ENCODE measurements at regions not wholly inside any gene's neighbourhood (a gene's known extent, or its start where the extent isn't known, plus 50 kb on each side); places are given as distances from the start of the nearest gene placed in this dataset.

- 91% methylated on average over 1 of the region's 1 CpG for WGBS (ENCODE audit: low lambda C conversion rate, missing lambda C conversion rate)
- Histone ChIP-seq H3K27me3 (no peaks in the 10 kb centered on the region), H3K9me3 (ENCODE audit: low read depth) (no peaks in the 10 kb centered on the region)
Observed at GRCh38 chr3:53401154-53401553, 53.8 kb upstream of the DCP1A start.

DNA sequence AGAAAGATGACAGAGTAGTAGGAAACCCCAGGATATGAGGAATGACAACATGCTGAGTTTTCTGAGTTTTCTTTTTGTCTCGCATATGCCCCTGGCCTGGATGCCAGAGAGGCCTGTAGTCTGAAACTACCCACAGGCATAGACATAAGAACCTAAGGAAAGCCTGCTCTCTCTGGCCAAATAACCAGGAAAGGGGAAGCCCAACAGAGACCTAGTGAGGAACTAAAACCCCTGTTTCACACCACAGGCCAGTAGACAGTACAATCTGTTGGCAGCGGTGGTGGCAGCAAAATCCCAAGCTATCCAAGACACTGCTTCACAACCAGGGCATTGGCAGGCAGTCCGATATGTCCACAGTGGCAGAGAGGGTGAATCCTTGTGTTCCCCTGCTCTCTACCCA lies 55.0 kb upstream of the DCP1A start:
- H3K27ac ChIP-seq, result no peak overlapping the region
- H3K4me3 ChIP-seq, result no peak overlapping the region
- no peaks in the 10 kb centered on the region for H3K27me3 ChIP-seq
- H3K9me3 ChIP-seq (ENCODE audit: low read depth), result no peaks in the 10 kb centered on the region
- H3K36me3 ChIP-seq (replicated peaks; ENCODE audit: insufficient read depth, low read depth), result no peaks in the 10 kb centered on the region
- H2AFZ ChIP-seq, result no peak overlapping the region
- H3K4me2 ChIP-seq, result no peak overlapping the region
- no peaks in the 10 kb centered on the region for H3K79me2 ChIP-seq
- H3K9me2 ChIP-seq (replicated peaks; ENCODE audit: insufficient read depth), result no peaks in the 10 kb centered on the region
- WGBS (ENCODE audit: low lambda C conversion rate, missing lambda C conversion rate), result 96% methylated on average over 3 of the region's 3 CpGs
- TF ChIP-seq, protein P1, sequence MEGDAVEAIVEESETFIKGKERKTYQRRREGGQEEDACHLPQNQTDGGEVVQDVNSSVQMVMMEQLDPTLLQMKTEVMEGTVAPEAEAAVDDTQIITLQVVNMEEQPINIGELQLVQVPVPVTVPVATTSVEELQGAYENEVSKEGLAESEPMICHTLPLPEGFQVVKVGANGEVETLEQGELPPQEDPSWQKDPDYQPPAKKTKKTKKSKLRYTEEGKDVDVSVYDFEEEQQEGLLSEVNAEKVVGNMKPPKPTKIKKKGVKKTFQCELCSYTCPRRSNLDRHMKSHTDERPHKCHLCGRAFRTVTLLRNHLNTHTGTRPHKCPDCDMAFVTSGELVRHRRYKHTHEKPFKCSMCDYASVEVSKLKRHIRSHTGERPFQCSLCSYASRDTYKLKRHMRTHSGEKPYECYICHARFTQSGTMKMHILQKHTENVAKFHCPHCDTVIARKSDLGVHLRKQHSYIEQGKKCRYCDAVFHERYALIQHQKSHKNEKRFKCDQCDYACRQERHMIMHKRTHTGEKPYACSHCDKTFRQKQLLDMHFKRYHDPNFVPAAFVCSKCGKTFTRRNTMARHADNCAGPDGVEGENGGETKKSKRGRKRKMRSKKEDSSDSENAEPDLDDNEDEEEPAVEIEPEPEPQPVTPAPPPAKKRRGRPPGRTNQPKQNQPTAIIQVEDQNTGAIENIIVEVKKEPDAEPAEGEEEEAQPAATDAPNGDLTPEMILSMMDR (IDR thresholded peaks at IDR 0.05; ENCODE audit: poor library complexity), result no peak
- no peak for TF ChIP-seq EZH2 (IDR thresholded peaks at IDR 0.05; ENCODE audit: borderline replicate concordance)
- TF ChIP-seq EZH2phosphoT487 (IDR thresholded peaks at IDR 0.05; ENCODE audit: low read depth, severe bottlenecking, unreplicated experiment), result no peak
- H4K20me1 ChIP-seq (ENCODE audit: insufficient read depth, poor library complexity, severe bottlenecking), result no peaks in the 10 kb centered on the region
- H3K4me1 ChIP-seq (ENCODE audit: insufficient read depth), result no peaks in the 10 kb centered on the region
- no peak for DNase-seq (ENCODE audit: low spot score)

More at GRCh38 chr3:53401154-53401553, 53.8 kb upstream of the DCP1A start:
- H3K4me2 ChIP-seq, result no peak overlapping the region
- no peak overlapping the region for H3K4me3 ChIP-seq
- no peaks in the 10 kb centered on the region for H3K79me2 ChIP-seq
- H3K4me1 ChIP-seq (ENCODE audit: insufficient read depth), result no peaks in the 10 kb centered on the region
- H3K36me3 ChIP-seq (replicated peaks; ENCODE audit: insufficient read depth, low read depth), result no peaks in the 10 kb centered on the region
- no peaks in the 10 kb centered on the region for H4K20me1 ChIP-seq (ENCODE audit: insufficient read depth, poor library complexity, severe bottlenecking)
- H2AFZ ChIP-seq, result no peak overlapping the region
- DNase-seq (ENCODE audit: low spot score), result no peak
- no peak for TF ChIP-seq EZH2 (IDR thresholded peaks at IDR 0.05; ENCODE audit: borderline replicate concordance)
- no peak for TF ChIP-seq EZH2phosphoT487 (IDR thresholded peaks at IDR 0.05; ENCODE audit: low read depth, severe bottlenecking, unreplicated experiment)
- TF ChIP-seq, protein P1 (IDR thresholded peaks at IDR 0.05; ENCODE audit: poor library complexity), result no peak
- H3K9me2 ChIP-seq (replicated peaks; ENCODE audit: insufficient read depth), result no peaks in the 10 kb centered on the region
- no peak overlapping the region for H3K27ac ChIP-seq

DNA sequence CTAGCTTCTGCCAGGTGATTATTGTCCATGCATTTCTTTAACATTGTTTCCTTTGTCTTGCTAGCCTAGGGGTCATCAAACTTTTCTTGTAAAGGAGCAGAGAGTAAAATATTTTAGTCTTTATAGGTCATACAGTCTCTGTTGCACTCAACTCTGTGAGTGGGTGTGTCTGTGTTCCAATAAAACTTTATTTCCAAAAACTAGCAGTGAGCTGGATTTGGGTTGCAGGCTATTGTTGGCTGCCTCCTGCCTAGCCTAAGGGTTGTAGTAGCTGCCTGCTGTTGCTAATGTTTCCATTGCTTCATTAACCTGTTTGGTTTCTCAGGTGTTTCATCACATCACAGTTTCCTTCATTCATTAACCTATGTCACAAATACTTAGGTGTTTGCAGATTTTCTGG lies 64.0 kb upstream of the DCP1A start:
- no peaks in the 10 kb centered on the region for H3K36me3 ChIP-seq (replicated peaks; ENCODE audit: insufficient read depth, low read depth)
- no peak for DNase-seq (ENCODE audit: low spot score)
- H3K4me2 ChIP-seq, result no peak overlapping the region
- no peaks in the 10 kb centered on the region for H3K27me3 ChIP-seq
- no peaks in the 10 kb centered on the region for H3K9me2 ChIP-seq (replicated peaks; ENCODE audit: insufficient read depth)
- H3K4me3 ChIP-seq, result no peak overlapping the region
- no peak overlapping the region for H3K27ac ChIP-seq
- H4K20me1 ChIP-seq (ENCODE audit: insufficient read depth, poor library complexity, severe bottlenecking), result no peaks in the 10 kb centered on the region
- H3K4me1 ChIP-seq (ENCODE audit: insufficient read depth), result no peaks in the 10 kb centered on the region
- no peak overlapping the region for H2AFZ ChIP-seq
- H3K9me3 ChIP-seq (ENCODE audit: low read depth), result peaks cover 6% of the 10 kb centered on the region
- TF ChIP-seq, protein P1 (IDR thresholded peaks at IDR 0.05; ENCODE audit: poor library complexity), result no peak
- TF ChIP-seq EZH2 (IDR thresholded peaks at IDR 0.05; ENCODE audit: borderline replicate concordance) (no peak), EZH2phosphoT487 (IDR thresholded peaks at IDR 0.05; ENCODE audit: low read depth, severe bottlenecking, unreplicated experiment) (no peak)
- no peaks in the 10 kb centered on the region for H3K79me2 ChIP-seq

- Histone ChIP-seq H3K4me1 (ENCODE audit: insufficient read depth) (no peaks in the 10 kb centered on the region), H3K4me3 (no peak overlapping the region), H3K9me2 (replicated peaks; ENCODE audit: insufficient read depth) (no peaks in the 10 kb centered on the region), H3K27me3 (no peaks in the 10 kb centered on the region), H3K79me2 (no peaks in the 10 kb centered on the region), H2AFZ (no peak overlapping the region), H3K4me2 (no peak overlapping the region), H3K36me3 (replicated peaks; ENCODE audit: insufficient read depth, low read depth) (no peaks in the 10 kb centered on the region), H4K20me1 (ENCODE audit: insufficient read depth, poor library complexity, severe bottlenecking) (no peaks in the 10 kb centered on the region), H3K9me3 (ENCODE audit: low read depth) (peaks cover 6% of the 10 kb centered on the region), H3K27ac (no peak overlapping the region)
- no peak for DNase-seq (ENCODE audit: low spot score)
- TF ChIP-seq EZH2phosphoT487 (IDR thresholded peaks at IDR 0.05; ENCODE audit: low read depth, severe bottlenecking, unreplicated experiment) (no peak), EZH2 (IDR thresholded peaks at IDR 0.05; ENCODE audit: borderline replicate concordance) (no peak)
- TF ChIP-seq, protein P1 (IDR thresholded peaks at IDR 0.05; ENCODE audit: poor library complexity), result no peak
Observed at GRCh38 chr3:53412953-53413352, 65.6 kb upstream of the DCP1A start.
